T-helper 1 cell treated with Interleukin-12 subunit alpha and Interleukin-12 subunit beta and Interleukin-4 antibody, amounts not matched to agents 30 ng/mL and 1 ng/mL, for 36 hours (primary cell): ENCODE measurements at regions not wholly inside any gene's neighbourhood (a gene's known extent, or its start where the extent isn't known, plus 50 kb on each side); places are given as distances from the start of the nearest gene placed in this dataset.

ENCODE experiments used
- intact Hi-C: fragments of 100-400 bp; cut with micrococcal nuclease; formaldehyde crosslinking; loops from one replicate; pipeline ENCODE4 v1.15.1; 2024

DNA sequence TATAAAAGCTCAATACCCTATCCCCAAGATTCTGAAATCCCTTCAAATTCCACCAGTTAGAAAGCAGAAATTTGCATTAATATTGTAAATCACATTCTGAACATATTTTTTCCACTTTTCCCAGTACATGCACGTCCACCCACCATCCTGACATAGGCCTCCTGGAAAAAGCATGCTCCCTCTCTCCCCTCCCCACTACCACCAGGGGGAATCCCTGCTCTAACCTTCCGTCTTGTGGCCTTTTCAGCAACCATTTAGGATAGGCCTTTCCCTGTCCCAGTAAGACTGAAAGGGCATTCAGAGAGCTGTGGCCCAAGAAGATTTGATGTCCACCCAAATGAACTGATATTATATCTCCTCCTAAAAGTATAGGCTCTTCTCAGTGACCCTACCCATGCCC, 182.1 kb downstream of the ARRDC4 start:
- intact Hi-C loops = no loop called here

DNA sequence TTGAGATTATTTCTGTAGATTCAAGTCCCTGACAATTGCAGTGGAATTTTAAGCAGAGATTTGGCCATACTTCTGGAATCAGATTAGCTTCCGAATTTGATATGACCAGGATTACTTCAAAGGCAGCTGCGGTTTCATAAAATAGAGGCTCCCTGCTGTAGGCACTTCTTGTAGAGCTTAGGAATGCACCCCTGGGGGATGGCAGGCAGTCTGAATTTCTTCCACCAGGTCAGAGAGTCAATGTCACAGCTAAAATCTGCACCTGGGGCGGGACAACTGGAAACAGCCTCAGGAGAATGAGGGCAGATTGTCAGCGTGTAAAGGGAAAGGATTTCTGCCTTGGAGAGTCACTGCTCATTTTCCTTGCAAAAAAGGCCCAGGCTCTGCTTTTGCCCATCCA, 182.6 kb downstream of the ARRDC4 start:
- intact Hi-C loops = no loop called here

DNA sequence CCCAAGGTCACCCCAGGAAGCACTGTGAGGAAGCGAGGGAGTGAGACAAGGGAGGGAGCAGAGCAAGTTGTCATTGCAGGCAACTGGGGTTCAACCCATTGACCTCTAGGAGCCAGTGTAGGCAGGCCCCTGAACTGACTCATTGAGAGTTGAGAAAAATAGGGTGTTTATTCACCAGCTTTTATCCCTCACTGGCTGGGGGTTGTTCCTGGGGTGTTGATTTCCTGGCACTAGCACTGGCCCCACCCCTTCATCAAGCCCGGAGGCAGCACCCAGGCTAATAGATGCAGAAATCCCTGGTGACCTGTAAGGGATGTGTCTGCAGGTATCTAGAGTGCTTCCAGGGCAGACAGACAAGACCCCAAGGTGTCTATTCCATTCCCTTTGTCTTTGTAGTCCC, 183.9 kb downstream of the ARRDC4 start:
- intact Hi-C loops = no loop called here

DNA sequence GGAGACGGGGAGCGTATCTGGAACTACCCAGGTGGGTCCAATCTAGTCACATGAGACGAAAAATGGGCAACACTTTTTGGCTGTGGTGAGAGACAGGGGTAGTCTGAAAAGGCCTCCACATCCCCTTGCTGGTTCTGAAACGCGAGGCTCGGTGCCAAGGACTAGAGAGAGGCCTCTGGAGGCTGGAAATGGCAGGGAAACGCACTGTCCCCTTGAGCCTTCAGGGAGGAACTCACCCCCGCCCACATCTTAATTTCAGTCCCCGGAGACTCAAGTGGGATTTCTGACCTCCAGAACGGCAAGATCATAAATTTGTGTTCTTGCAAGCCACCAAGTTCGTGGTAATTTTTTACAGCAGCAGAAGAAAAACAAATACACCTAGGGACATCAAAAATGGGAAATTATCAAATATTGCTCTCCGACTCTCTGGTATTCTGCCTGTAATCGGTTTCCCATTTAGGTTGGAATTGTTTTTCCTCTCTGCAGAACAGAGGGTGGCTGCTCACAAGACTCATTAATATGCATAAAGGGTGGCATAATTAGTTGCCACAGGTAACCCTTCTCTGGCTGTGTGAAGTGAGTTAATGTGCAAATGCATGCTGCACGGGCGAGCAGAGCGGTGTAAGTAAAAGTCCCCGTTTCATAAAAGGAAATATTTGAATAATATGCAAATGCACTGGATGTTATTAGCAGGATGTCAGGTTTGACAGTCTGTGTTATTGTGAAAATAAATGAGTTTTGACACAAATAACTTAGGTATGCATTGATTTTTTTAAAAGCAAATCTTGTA, 185.7 kb downstream of the ARRDC4 start:
- intact Hi-C loops = no loop called here

- intact Hi-C loops = no loop called here
Measured at GRCh38 chr15:98147415-98147814, 186.9 kb downstream of the ARRDC4 start.

DNA sequence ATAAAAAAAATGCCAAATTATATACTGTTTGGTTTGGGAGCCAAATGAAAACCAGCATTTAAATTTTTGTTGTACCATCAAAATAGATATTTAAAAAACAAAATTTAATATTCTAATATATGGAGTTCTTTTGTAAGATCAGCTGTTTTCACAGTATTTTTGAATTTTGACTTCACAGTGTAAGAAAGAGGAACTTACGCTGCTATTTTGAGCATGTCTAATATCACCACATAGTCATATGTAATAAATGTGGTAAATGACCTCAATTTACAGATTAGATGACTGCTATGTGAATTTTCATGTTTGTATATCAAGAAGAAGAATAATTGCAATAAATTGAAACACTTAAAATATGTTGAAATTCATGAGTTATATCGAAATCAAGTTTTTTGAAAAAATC, 189.6 kb downstream of the ARRDC4 start:
- intact Hi-C loops = no loop called here

GRCh38 chr15:98150536-98150935, 190.0 kb downstream of the ARRDC4 start:
- intact Hi-C loops = no loop called here

DNA sequence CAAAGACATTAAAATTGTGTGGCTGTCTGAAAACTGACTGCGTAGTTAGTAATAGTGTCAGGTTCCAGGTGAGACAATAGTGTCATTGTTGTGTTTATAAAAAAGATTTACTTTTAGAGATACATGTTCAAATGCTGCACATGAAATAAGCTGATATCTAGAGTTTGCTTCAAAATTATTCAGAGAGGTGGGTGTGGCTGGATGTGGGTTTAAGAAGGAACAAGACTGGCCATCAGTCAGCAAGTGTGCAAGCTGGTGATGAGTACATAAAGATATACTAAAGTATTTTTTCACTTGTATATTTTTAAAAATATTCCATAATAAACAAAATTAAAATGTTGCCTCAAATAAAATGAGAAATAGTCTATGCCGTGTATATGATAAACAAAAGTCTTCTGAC, 190.6 kb downstream of the ARRDC4 start:
- intact Hi-C loops = no loop called here

DNA sequence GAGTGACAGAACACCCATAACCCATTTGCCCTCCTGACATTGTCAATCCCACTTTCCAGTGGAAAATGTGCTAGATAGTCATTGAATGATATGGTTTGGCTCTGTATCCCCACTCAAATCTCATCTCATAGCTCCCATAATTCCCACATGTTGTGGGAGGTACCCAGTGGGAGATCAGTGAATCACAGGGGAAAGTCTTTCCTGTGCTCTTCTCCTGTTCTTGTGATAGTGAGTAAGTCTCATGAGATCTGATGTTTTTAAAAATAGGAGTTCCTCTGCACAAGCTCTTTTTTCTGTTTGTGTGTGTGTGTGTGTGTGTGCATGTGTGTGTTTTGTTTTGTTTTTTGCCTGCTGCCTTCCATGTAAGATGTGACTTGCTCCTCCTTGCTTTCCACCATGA, 191.7 kb downstream of the ARRDC4 start:
- intact Hi-C loops = no loop called here

DNA sequence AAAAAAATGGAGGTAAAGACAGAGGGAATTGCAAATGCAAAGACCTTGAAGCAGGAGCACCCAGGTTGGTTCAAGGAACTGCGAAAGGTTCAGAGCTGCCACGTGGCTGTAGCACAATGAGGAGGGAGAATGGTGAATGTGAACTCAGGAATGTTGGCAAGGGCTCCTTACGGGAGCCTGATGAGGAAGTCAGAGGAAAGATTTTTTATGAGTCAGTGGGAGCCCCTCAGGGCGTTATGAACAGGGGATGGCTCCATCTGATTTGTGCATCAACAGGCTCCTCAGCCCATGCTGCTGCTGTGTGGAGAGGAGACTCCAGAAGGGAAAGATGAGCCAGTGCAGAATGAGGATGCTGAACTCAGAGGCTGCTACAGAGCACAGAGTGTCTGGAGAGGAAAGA, 194.4 kb downstream of the ARRDC4 start:
- intact Hi-C loops = no loop called here

GRCh38 chr15:98155356-98155755, 194.9 kb downstream of the ARRDC4 start:
- intact Hi-C loops = no loop called here

DNA sequence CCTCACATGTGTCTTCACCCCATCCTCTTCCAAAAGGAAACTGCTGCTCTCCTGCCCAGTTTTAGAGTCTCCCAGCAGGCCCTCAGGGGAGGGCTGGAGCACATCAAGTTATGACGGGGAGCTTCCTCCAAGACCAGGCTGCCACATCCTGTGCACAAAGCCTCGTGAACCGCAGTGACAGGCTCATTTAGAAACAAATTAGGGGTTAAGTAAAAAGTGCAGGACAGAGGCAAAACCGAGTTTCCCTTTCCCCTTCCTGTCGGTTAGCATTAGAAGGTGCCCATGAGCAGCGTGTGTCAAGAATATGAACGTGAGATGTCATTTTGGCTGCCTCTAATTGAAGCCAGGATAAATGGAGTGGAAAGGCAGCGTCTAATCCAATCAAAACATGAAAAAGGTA, 199.7 kb downstream of the ARRDC4 start:
- intact Hi-C loops = loop anchor here (1.0 kb wide), 1 partner anchor 200 kb away; the partner anchor contains the start of gene ARRDC4

- intact Hi-C loops = no loop called here
Measured at GRCh38 chr15:98163319-98164045, 203.0 kb downstream of the ARRDC4 start.

- intact Hi-C loops = no loop called here
Measured at GRCh38 chr15:98164571-98164970, 204.1 kb downstream of the ARRDC4 start.

- intact Hi-C loops = no loop called here
Measured at GRCh38 chr15:98164986-98165385, 204.5 kb downstream of the ARRDC4 start.

DNA sequence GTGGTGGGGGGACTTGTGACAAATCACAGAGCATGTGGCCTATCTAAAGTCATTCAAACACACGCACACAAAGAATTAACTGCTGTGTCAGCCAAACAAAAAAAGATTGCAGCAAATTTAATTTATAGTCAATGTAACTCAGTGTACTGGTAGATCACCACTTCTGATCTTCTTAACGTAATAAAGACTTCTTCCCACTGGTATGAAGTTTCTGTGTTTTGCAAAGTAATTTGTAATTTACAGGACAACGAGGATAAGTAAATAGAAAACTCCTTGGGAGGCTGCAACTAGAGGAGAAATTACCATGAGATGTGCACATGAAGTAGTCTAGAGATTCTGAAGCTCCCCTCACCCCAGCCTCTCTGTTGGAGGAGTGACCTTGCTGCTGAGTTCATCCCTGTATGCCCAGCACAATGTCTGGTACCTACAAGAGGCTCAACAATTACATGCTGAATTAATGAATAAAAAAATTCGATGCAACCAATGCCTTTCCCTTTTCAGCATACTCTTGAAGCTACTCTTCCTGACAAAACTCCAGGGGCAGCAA, 207.3 kb downstream of the ARRDC4 start:
- intact Hi-C loops = no loop called here

DNA sequence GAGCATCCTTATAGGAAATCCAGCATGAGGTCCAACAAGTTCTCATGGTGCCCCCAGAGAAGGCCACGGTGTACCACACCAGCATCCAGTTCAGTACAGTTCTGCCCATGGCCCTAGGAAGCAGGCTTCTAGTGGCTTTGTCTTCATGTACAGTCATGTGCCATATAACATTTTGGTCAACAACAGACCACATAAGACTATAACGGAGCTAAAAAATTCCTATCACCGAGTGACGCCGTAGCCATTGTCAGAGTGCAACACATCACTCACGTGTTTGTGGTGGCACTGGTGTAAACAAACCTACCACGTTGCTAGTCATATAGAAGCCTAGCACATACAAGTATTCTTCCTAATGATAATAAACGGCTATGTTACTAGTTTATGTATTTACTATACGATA, 209.0 kb downstream of the ARRDC4 start:
- intact Hi-C loops = no loop called here

DNA sequence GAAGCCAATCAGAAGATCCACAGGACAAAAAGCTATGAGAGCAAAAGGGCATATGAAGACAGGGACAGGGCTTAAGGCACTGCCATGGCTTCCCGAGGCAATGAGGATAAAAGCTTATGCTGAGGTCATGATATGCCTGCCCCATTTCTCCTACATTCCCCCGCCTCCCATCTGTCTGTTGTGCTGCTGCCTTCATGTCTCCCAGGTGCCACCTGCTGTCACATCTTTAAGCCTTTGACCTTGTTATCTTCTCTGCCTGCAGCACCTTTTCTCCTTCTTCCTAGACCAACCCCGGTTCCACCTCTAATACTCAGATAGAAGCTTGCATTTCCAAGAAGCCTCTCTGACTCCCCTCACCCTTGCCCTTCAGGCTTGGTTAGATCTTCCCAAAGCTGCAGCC, 213.8 kb downstream of the ARRDC4 start:
- intact Hi-C loops = loop anchor here (10.0 kb wide), 1 partner anchor 1849 kb away; no protein-coding TSS in a partner anchor

GRCh38 chr15:98174841-98175240, 214.3 kb downstream of the ARRDC4 start:
- intact Hi-C loops = loop anchor here (10.0 kb wide), 1 partner anchor 1850 kb away; no protein-coding TSS in a partner anchor

DNA sequence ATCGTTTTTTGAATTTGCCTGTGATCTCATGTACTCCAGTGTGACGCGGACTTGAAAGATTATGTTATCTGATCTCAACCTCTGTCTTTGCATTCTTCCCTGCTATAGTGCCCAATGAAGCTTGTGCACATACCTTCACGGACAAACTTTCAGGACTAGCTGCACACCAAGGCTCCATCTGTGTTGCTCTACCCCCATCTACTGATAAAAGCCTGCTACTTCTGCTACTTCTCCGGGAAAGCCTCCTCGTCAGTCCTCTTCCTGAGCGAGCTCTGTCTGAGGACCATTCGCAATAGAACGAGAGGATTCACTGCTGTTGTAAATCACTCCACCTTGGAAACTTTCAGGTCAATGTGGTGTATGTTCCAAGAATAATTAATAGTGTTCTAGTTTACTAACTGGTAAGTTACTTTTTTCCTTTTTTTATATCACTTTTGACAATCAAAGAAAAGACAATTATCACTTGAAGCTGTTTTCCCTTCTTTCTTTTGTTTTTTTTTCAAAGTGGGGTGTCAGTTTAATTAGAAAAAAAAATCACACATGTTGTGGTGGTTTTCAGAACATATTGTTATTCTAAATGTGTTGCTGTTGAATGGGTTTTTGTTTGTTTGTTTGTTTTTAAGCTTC, 217.6 kb downstream of the ARRDC4 start:
- intact Hi-C loops = loop anchor here (1.0 to 10.0 kb wide), 4 partner anchors 93 to 1853 kb away; no protein-coding TSS in a partner anchor

DNA sequence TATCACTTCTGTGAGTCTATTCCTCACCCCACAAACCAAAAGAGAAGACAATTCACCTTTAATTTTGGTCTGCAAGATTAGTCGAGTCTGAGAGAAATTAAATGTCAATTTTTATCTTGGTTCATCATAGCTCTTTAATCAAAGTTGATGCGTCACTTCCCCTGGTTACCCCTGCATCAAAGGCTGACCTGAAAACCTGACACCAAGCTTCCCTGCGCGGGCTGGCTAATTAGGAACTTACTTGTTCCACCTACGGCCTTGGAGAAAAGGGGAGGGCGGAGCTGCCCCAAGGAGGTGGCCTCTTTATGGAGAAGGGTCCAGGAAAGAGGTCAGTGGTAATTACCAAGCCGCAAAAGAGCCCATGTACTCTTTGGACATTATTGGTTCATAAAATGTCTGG, 218.4 kb downstream of the ARRDC4 start:
- intact Hi-C loops = loop anchor here (1.0 to 10.0 kb wide), 4 partner anchors 94 to 1854 kb away; no protein-coding TSS in a partner anchor

- intact Hi-C loops = no loop called here
Measured at GRCh38 chr15:98187549-98187948, 227.0 kb downstream of the ARRDC4 start.
